IMR-90 (cell line): ENCODE measurements at regions not wholly inside any gene's neighbourhood (a gene's known extent, or its start where the extent isn't known, plus 50 kb on each side); places are given as distances from the start of the nearest gene placed in this dataset.

Experiments used
- ATAC-seq: fragments of 200-7000 bp; cut with Tn5 transposase; 2 replicates; pipeline ENCODE4 v1.9.1; 2020; ENCODE audit warnings: low read depth, mild to moderate bottlenecking, moderate library complexity
- BruUV-seq: library from RNA; stranded (reverse); fragments of 400-500 nt; replicated peaks from 2 replicates; lab custom pipeline; 2021; lab: Mats Ljungman, UMichigan
- CTCF ChIA-PET: fragments of 300-600 bp; formaldehyde crosslinking; extraction: SDS; loops from one replicate; lab custom pipeline; 2021; ENCODE audit warnings: antibody characterized with exemption; lab: Yijun Ruan, JAX
- POLR2A ChIA-PET: fragments of 300-600 bp; sonication (Branson Sonifier 250); formaldehyde crosslinking; loops from one replicate; lab custom pipeline; 2022; ENCODE audit warnings: antibody characterized with exemption; ENCODE audit not compliant: unreplicated experiment; lab: Charles Lee
- DNase-seq: peaks from one replicate; pipeline ENCODE4 v3.0.0; 2013
- H2AFZ ChIP-seq: replicated peaks from 2 replicates; pipeline ENCODE3; 2013; ENCODE audit warnings: low read length, mild to moderate bottlenecking; ENCODE audit not compliant: poor library complexity
- H2AK5ac ChIP-seq: 2 replicates; pipeline ENCODE4 v1.6.1; 2013; ENCODE audit warnings: low read depth, low read length, inconsistent platforms
- H2AK9ac ChIP-seq: replicated peaks from 2 replicates; pipeline ENCODE3; 2013; ENCODE audit warnings: mild to moderate bottlenecking, low read depth, low read length, moderate library complexity; ENCODE audit not compliant: poor library complexity
- H2BK120ac ChIP-seq: 2 replicates; pipeline ENCODE4 v1.6.1; 2013; ENCODE audit warnings: low read depth, low read length, inconsistent platforms
- H2BK15ac ChIP-seq: 3 replicates; pipeline ENCODE4 v1.6.1; 2013; ENCODE audit warnings: low read depth, low read length, inconsistent platforms
- H2BK20ac ChIP-seq: 2 replicates; pipeline ENCODE4 v1.6.1; 2013; ENCODE audit warnings: low read depth, mild to moderate bottlenecking, inconsistent platforms, low read length, moderate library complexity
- H2BK5ac ChIP-seq: 2 replicates; pipeline ENCODE4 v1.6.1; 2013; ENCODE audit warnings: mild to moderate bottlenecking, low read depth, low read length, inconsistent platforms; ENCODE audit not compliant: poor library complexity, severe bottlenecking
- H3K14ac ChIP-seq: replicated peaks from 2 replicates; pipeline ENCODE4 v1.6.1; 2013; ENCODE audit warnings: low read depth, low read length, inconsistent platforms
- H3K18ac ChIP-seq: 2 replicates; pipeline ENCODE4 v1.6.1; 2013; ENCODE audit warnings: low read depth, low read length, control low read depth
- H3K23ac ChIP-seq: 2 replicates; pipeline ENCODE4 v1.6.1; 2013; ENCODE audit warnings: low read depth, low read length, inconsistent platforms
- H3K27ac ChIP-seq: 2 replicates; pipeline ENCODE4 v1.5.1; 2013; ENCODE audit warnings: mild to moderate bottlenecking, control low read depth, low read length; ENCODE audit not compliant: insufficient read depth
- H3K27me3 ChIP-seq: 2 replicates; pipeline ENCODE4 v1.6.1; 2013; ENCODE audit warnings: low read length; ENCODE audit not compliant: control insufficient read depth, insufficient read depth
- H3K36me3 ChIP-seq: 2 replicates; pipeline ENCODE4 v1.6.1; 2013; ENCODE audit warnings: low read length, mixed read lengths; ENCODE audit not compliant: control insufficient read depth, insufficient read depth
- H3K4ac ChIP-seq: 2 replicates; pipeline ENCODE4 v1.6.1; 2013; ENCODE audit warnings: low read depth, low read length, inconsistent platforms
- H3K4me1 ChIP-seq: 2 replicates; pipeline ENCODE4 v1.6.1; 2013; ENCODE audit warnings: low read length, mixed read lengths; ENCODE audit not compliant: control insufficient read depth, insufficient read depth
- H3K4me2 ChIP-seq: 2 replicates; pipeline ENCODE4 v1.6.1; 2013; ENCODE audit warnings: low read depth, mild to moderate bottlenecking, control low read depth, low read length, moderate library complexity
- H3K4me3 ChIP-seq: 2 replicates; pipeline ENCODE4 v1.5.1; 2013; ENCODE audit warnings: low read depth, mild to moderate bottlenecking, control low read depth, low read length, moderate library complexity; ENCODE audit not compliant: insufficient read depth
- H3K56ac ChIP-seq: 2 replicates; pipeline ENCODE4 v1.6.1; 2013; ENCODE audit warnings: low read length, inconsistent platforms; ENCODE audit not compliant: insufficient read depth; ENCODE audit errors: extremely low read depth
- H3K79me1 ChIP-seq, 2 experiments: 2 replicates each; pipeline ENCODE4 v1.6.1; 2013; ENCODE audit warnings: low read length in 2 of 2, inconsistent platforms in 1 of 2, low read depth in 1 of 2
- H3K9ac ChIP-seq: 2 replicates; pipeline ENCODE4 v1.6.1; 2013; ENCODE audit warnings: low read depth, low read length, control low read depth
- H3K9me1 ChIP-seq: 2 replicates; pipeline ENCODE4 v1.6.1; 2013; ENCODE audit warnings: low read length, inconsistent platforms; ENCODE audit not compliant: insufficient read depth
- H3K9me3 ChIP-seq: 2 replicates; pipeline ENCODE4 v1.6.1; 2013; ENCODE audit warnings: low read length; ENCODE audit not compliant: control insufficient read depth, insufficient read depth
- H4K20me1 ChIP-seq: 2 replicates; pipeline ENCODE4 v1.6.1; 2013; ENCODE audit warnings: low read length, inconsistent platforms; ENCODE audit not compliant: insufficient read depth
- H4K5ac ChIP-seq: 2 replicates; pipeline ENCODE4 v1.6.1; 2013; ENCODE audit warnings: mild to moderate bottlenecking, low read depth, low read length, control low read depth
- H4K8ac ChIP-seq, 2 experiments: 2 replicates each; pipeline ENCODE4 v1.6.1; 2013; ENCODE audit warnings: low read depth in 2 of 2, low read length in 2 of 2, control low read depth in 1 of 2, inconsistent platforms in 1 of 2
- H4K91ac ChIP-seq: 2 replicates; pipeline ENCODE4 v1.6.1; 2013; ENCODE audit warnings: low read depth, low read length, inconsistent platforms; ENCODE audit not compliant: insufficient read depth
- CEBPB ChIP-seq: IDR thresholded peaks from 2 replicates; pipeline ENCODE4 v1.6.1; 2012; ENCODE audit warnings: low read depth, low read length, improper control_type of control experiment
- CHD1 ChIP-seq: IDR thresholded peaks from 2 replicates; pipeline ENCODE4 v1.6.1; 2012; ENCODE audit warnings: low read depth, low read length, improper control_type of control experiment
- CTCF ChIP-seq: conservative IDR thresholded peaks from 2 replicates; pipeline ENCODE4 v1.5.1; 2012; ENCODE audit warnings: mild to moderate bottlenecking, low read depth, low read length, improper control_type of control experiment
- ELK1 ChIP-seq: fragments of 150-350 bp; IDR thresholded peaks from 2 replicates; pipeline ENCODE4 v1.6.1; 2016; ENCODE audit warnings: low read depth, mild to moderate bottlenecking, low read length, moderate library complexity, borderline replicate concordance
- NFE2L2 ChIP-seq: fragments of 150-350 bp; IDR thresholded peaks from 2 replicates; pipeline ENCODE4 v1.6.1; 2016; ENCODE audit warnings: low read depth, mild to moderate bottlenecking, low read length
- POLR2A ChIP-seq: IDR thresholded peaks from 2 replicates; pipeline ENCODE4 v1.6.1; 2012; ENCODE audit warnings: mild to moderate bottlenecking, low read depth, low read length
- RAD21 ChIP-seq: IDR thresholded peaks from 2 replicates; pipeline ENCODE4 v1.6.1; 2012; ENCODE audit warnings: low read length, improper control_type of control experiment
- RCOR1 ChIP-seq: IDR thresholded peaks from 2 replicates; pipeline ENCODE4 v1.6.1; 2012; ENCODE audit warnings: mild to moderate bottlenecking, low read length, improper control_type of control experiment; ENCODE audit not compliant: insufficient replicate concordance
- RFX5 ChIP-seq: IDR thresholded peaks from 2 replicates; pipeline ENCODE4 v1.8.0; 2012; ENCODE audit warnings: low read depth, mild to moderate bottlenecking, low read length, moderate library complexity
- WGBS, 2 experiments: methylation state at CpG; one replicate each; pipeline versions ENCODE4 v1.1.5 to v1.1.7; 2013; ENCODE audit warnings: missing lambda C conversion rate in 2 of 2; ENCODE audit not compliant: insufficient read length in 1 of 2; ENCODE audit errors: extremely low coverage in 2 of 2; 5-methylcytosine and 5-hydroxymethylcytosine counted together
- dilution Hi-C: fragments of 300-500 bp; cut with HindIII; formaldehyde crosslinking; loops from one replicate; pipeline ENCODE4 v1.14.3; 2018; ENCODE audit warnings: low sequenced_read_pairs; ENCODE audit not compliant: unreplicated experiment
- in situ Hi-C: fragments of 300-500 bp; cut with MboI; formaldehyde crosslinking; loops from 3 replicates; pipeline ENCODE4 v1.14.3; 2019; ENCODE audit warnings: low sequenced_read_pairs, inconsistent platforms, mixed read lengths
- intact Hi-C: fragments of 100-400 bp; cut with micrococcal nuclease; formaldehyde crosslinking; loops from 2 replicates; pipeline ENCODE4 v1.10.0; 2022
- TF ChIP-seq, protein P1 (sequence below): fragments of 150-350 bp; IDR thresholded peaks from 2 replicates; pipeline ENCODE4 v1.6.1; 2017; ENCODE audit warnings: mild to moderate bottlenecking, antibody characterized with exemption, low read length, low read depth

- TF ChIP-seq ELK1, result no peak
- TF ChIP-seq RAD21, result no peak
- TF ChIP-seq NFE2L2, result no peak
These were observed 685.3 kb downstream of the KCNA4 start (continued) for GRCh38 chr11:29331451-29332010.

DNA sequence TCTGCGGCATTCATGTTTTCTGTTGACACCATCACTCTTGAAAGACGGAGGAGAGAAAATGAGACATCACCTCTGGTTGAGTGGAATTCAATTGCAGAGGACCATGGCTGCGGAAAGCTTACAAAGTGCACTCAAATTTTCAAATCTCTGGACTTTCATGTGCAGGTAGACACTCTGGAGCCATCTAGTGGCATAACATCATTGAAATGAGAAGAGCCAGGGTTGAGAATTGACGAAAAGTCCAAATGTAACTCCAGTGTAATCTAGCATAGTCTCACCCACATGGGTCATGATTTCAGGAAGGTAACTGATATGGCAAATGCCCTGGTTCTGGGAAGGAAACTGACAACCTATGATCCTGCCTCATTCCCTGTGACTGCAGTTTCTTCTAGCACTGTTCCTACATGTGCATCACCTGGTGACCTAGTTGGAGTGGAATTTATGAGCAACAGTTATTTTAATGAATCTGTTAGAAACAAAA, 687.8 kb downstream of the KCNA4 start:
- DNase-seq, result peak; percentile 95
- Histone ChIP-seq H2BK20ac (peak overlapping the region; percentile 99), H2AFZ (peak overlapping the region; percentile 75), H3K9me1 (no peaks in the 10 kb centered on the region; the same call in 1 of the 2 replicates), H4K91ac (peak overlapping the region; percentile 92), H2BK15ac (peak overlapping the region; percentile 31), H2BK5ac (peak overlapping the region; percentile 100), H3K27ac (peak overlapping the region; percentile 54), H3K36me3 (no peaks in the 10 kb centered on the region), H3K4ac (peak overlapping the region; percentile 96), H3K14ac (peak overlapping the region; percentile 91), H4K5ac (peak overlapping the region; percentile 97), H2AK5ac (peak overlapping the region; percentile 78), H3K18ac (peak overlapping the region; percentile 94), H3K79me1 (0 out of 4 replicates have a peak, but pooled peaks cover 0 to under 1% of the 10 kb centered on the region in 2 experiments), H3K4me1 (peaks cover 16% of the 10 kb centered on the region), H3K23ac (peak overlapping the region; percentile 87), H3K27me3 (no peaks in the 10 kb centered on the region), H3K9me3 (no peaks in the 10 kb centered on the region), H3K56ac (peak overlapping the region; percentile 96), H4K20me1 (no peaks in the 10 kb centered on the region), H2AK9ac (peak overlapping the region; percentile 77), H4K8ac (peak overlapping the region; percentile 14 to 95), H2BK120ac (peak overlapping the region; percentile 99), H3K4me3 (no peak overlapping the region), H3K4me2 (peak overlapping the region; percentile 34; the same call in 1 of the 2 replicates), H3K9ac (peak overlapping the region; percentile 31)
- CTCF ChIA-PET, result interaction anchor here (0.7 to 2.4 kb wide), 14 partner anchors 35 to 1612 kb away, joined by 3 to 11 read pairs (median 3); no protein-coding TSS in a partner anchor
- ATAC-seq, result peak; percentile 80
- TSS peak; percentile 84 for BruUV-seq
- WGBS, 2 experiments, result 29% methylated on average over 3 of the region's 4 CpGs; no CpG with 5 or more reads in 1 of the 2 experiments
- dilution Hi-C loops (no loop called here), intact Hi-C loops (loop anchor here (1.0 to 5.0 kb wide), 9 partner anchors 144 to 800 kb away; no protein-coding TSS in a partner anchor), in situ Hi-C loops (loop anchor here (10.0 to 25.0 kb wide), 3 partner anchors 154 to 1817 kb away; partner anchors contain the start of gene LIN7C)
- POLR2A ChIA-PET, result interaction anchor here (0.6 to 1.0 kb wide), 2 partner anchors 566 to 1630 kb away, joined by 3 read pairs; no protein-coding TSS in a partner anchor
- peak; percentile 62 for TF ChIP-seq POLR2A
- TF ChIP-seq RCOR1, result no peak
- TF ChIP-seq NFE2L2, result no peak
- TF ChIP-seq CTCF, result peak; percentile 88
- no peak for TF ChIP-seq RFX5
- no peak for TF ChIP-seq CHD1
- TF ChIP-seq CEBPB, result no peak
- TF ChIP-seq, protein P1, sequence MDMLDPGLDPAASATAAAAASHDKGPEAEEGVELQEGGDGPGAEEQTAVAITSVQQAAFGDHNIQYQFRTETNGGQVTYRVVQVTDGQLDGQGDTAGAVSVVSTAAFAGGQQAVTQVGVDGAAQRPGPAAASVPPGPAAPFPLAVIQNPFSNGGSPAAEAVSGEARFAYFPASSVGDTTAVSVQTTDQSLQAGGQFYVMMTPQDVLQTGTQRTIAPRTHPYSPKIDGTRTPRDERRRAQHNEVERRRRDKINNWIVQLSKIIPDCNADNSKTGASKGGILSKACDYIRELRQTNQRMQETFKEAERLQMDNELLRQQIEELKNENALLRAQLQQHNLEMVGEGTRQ, result peak; percentile 51; the same call in 1 of the 2 replicates
- peak; percentile 89 for TF ChIP-seq RAD21
